ENCODE measurements at regions not wholly inside any gene's neighbourhood (a gene's known extent, or its start where the extent isn't known, plus 50 kb on each side); places are given as distances from the start of the nearest gene placed in this dataset.

- TF ChIP-seq ZNF433 (tag by site-specific recombination; IDR thresholded peaks at IDR 0.05; ENCODE audit: low read depth) = no peak
- no peak for TF ChIP-seq ZNF596 (tag by site-specific recombination; IDR thresholded peaks at IDR 0.05)
- no peak for TF ChIP-seq CTCF (tag by site-specific recombination; IDR thresholded peaks at IDR 0.05)
- TF ChIP-seq ZNF174 (tag by site-specific recombination; IDR thresholded peaks at IDR 0.05) = no peak
- TF ChIP-seq KLF16 (tag by site-specific recombination; IDR thresholded peaks at IDR 0.05) = no peak
- TF ChIP-seq, protein P1, sequence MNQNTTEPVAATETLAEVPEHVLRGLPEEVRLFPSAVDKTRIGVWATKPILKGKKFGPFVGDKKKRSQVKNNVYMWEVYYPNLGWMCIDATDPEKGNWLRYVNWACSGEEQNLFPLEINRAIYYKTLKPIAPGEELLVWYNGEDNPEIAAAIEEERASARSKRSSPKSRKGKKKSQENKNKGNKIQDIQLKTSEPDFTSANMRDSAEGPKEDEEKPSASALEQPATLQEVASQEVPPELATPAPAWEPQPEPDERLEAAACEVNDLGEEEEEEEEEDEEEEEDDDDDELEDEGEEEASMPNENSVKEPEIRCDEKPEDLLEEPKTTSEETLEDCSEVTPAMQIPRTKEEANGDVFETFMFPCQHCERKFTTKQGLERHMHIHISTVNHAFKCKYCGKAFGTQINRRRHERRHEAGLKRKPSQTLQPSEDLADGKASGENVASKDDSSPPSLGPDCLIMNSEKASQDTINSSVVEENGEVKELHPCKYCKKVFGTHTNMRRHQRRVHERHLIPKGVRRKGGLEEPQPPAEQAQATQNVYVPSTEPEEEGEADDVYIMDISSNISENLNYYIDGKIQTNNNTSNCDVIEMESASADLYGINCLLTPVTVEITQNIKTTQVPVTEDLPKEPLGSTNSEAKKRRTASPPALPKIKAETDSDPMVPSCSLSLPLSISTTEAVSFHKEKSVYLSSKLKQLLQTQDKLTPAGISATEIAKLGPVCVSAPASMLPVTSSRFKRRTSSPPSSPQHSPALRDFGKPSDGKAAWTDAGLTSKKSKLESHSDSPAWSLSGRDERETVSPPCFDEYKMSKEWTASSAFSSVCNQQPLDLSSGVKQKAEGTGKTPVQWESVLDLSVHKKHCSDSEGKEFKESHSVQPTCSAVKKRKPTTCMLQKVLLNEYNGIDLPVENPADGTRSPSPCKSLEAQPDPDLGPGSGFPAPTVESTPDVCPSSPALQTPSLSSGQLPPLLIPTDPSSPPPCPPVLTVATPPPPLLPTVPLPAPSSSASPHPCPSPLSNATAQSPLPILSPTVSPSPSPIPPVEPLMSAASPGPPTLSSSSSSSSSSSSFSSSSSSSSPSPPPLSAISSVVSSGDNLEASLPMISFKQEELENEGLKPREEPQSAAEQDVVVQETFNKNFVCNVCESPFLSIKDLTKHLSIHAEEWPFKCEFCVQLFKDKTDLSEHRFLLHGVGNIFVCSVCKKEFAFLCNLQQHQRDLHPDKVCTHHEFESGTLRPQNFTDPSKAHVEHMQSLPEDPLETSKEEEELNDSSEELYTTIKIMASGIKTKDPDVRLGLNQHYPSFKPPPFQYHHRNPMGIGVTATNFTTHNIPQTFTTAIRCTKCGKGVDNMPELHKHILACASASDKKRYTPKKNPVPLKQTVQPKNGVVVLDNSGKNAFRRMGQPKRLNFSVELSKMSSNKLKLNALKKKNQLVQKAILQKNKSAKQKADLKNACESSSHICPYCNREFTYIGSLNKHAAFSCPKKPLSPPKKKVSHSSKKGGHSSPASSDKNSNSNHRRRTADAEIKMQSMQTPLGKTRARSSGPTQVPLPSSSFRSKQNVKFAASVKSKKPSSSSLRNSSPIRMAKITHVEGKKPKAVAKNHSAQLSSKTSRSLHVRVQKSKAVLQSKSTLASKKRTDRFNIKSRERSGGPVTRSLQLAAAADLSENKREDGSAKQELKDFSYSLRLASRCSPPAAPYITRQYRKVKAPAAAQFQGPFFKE (tag by site-specific recombination; IDR thresholded peaks at IDR 0.05; ENCODE audit: borderline replicate concordance) = no peak
- TF ChIP-seq ZFP41 (tag by site-specific recombination; IDR thresholded peaks at IDR 0.05; ENCODE audit: borderline replicate concordance) = no peak
- TF ChIP-seq ZNF645 (tag by site-specific recombination; IDR thresholded peaks at IDR 0.05) = no peak
Observed at GRCh38 chr2:212898011-212898410, 253.4 kb downstream of the IKZF2 start.

Data from HEK293 (cell line).